ENCODE measurements at regions not wholly inside any gene's neighbourhood (a gene's known extent, or its start where the extent isn't known, plus 50 kb on each side); places are given as distances from the start of the nearest gene placed in this dataset.

DNA sequence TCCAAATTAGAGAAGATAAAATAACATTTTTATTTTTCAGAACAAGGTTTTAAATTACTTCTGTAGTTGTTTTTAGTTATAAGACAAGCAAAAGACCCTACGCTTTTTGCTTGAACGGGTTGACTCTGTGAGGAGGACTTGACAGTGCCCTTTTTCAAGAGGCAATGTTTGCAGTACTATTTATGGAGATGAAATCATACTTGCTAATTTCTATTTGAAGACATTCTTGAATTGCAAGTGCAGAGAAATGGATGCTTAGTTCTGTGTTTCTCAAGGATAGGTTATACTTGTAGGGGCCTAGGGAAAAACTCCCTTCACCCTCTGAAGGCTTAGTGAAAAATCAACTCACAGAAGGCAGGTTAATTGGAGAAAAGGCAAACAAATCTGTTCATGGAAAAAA lies 1229.5 kb downstream of the REEP3 start:
- no peak for DNase-seq
- Histone ChIP-seq H3K36me3 (no peaks in the 10 kb centered on the region), H3K27me3 (no peaks in the 10 kb centered on the region), H3K27ac (no peak overlapping the region), H3K4me3 (no peak overlapping the region), H3K9me3 (no peaks in the 10 kb centered on the region), H3K4me1 (ENCODE audit: insufficient read depth) (no peaks in the 10 kb centered on the region)
- TF ChIP-seq POLR2A (IDR thresholded peaks at IDR 0.05) = no peak
- TF ChIP-seq, protein P1, sequence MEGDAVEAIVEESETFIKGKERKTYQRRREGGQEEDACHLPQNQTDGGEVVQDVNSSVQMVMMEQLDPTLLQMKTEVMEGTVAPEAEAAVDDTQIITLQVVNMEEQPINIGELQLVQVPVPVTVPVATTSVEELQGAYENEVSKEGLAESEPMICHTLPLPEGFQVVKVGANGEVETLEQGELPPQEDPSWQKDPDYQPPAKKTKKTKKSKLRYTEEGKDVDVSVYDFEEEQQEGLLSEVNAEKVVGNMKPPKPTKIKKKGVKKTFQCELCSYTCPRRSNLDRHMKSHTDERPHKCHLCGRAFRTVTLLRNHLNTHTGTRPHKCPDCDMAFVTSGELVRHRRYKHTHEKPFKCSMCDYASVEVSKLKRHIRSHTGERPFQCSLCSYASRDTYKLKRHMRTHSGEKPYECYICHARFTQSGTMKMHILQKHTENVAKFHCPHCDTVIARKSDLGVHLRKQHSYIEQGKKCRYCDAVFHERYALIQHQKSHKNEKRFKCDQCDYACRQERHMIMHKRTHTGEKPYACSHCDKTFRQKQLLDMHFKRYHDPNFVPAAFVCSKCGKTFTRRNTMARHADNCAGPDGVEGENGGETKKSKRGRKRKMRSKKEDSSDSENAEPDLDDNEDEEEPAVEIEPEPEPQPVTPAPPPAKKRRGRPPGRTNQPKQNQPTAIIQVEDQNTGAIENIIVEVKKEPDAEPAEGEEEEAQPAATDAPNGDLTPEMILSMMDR (IDR thresholded peaks at IDR 0.05) = no peak
- TF ChIP-seq EP300 (IDR thresholded peaks at IDR 0.05) = no peak
- intact Hi-C loops (cut with DNase I) = no loop called here
- 38 to 71% (median 67%) methylated on average over 2 of the region's 2 CpGs for WGBS, 3 donors

DNA sequence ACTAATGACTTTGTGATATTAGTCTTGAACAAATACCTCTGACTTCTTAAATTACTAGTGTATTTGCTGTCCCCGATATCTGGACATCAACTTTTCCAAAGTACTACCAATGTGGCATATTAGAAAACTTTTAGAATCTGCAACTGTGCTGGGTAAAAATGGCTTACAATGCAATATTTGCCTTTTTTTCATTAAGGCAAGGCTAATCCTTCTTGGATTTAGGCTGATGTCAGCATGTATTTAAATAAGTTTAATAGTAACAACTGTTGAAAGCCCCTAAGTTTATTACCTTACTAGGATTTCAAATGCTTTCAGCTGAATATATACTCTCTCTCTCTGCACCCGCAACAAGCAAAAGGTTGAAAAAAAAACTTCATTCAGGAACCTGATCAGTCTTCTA lies 1232.3 kb downstream of the REEP3 start:
- H3K9me3 ChIP-seq = no peaks in the 10 kb centered on the region
- no peak overlapping the region for H3K27ac ChIP-seq
- no peaks in the 10 kb centered on the region for H3K27me3 ChIP-seq
- TF ChIP-seq, protein P1 (IDR thresholded peaks at IDR 0.05) = no peak
- TF ChIP-seq EP300 (IDR thresholded peaks at IDR 0.05) (no peak), POLR2A (IDR thresholded peaks at IDR 0.05) (no peak)
- no peaks in the 10 kb centered on the region for H3K36me3 ChIP-seq
- no peak for DNase-seq
- no peak overlapping the region for H3K4me3 ChIP-seq
- WGBS, 3 donors = 93 to 96% (median 95%) methylated on average over 2 of the region's 2 CpGs
- no peaks in the 10 kb centered on the region for H3K4me1 ChIP-seq (ENCODE audit: insufficient read depth)
- intact Hi-C loops (cut with DNase I) = no loop called here

DNA sequence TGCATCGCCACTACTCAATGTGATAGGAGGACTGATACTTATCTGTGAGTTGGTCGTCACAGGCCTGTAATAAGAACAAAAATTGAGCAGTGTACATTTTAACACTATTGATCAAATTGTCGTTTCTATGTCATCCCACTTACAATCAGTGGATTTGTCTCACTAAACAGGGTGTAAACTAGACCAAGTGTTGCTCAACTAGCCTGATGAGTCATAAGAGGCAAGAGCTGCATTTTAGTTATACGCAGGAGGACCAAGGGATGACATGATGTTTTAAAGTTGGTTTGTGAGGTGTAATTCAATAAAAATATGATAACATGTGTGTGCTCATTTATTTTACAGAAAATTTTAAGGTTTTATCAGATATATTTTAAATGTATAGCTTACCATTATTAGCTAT lies 1239.2 kb downstream of the REEP3 start:
- Histone ChIP-seq H3K27ac (no peak overlapping the region), H3K9me3 (no peaks in the 10 kb centered on the region), H3K4me1 (ENCODE audit: insufficient read depth) (no peaks in the 10 kb centered on the region), H3K4me3 (no peak overlapping the region), H3K27me3 (no peaks in the 10 kb centered on the region), H3K36me3 (no peaks in the 10 kb centered on the region)
- intact Hi-C loops (cut with DNase I) = no loop called here
- no peak for DNase-seq
- 87 to 91% (median 88%) methylated on average over 4 of the region's 4 CpGs for WGBS, 3 donors
- TF ChIP-seq POLR2A (IDR thresholded peaks at IDR 0.05) (no peak), EP300 (IDR thresholded peaks at IDR 0.05) (no peak)
- TF ChIP-seq, protein P1 (IDR thresholded peaks at IDR 0.05) = no peak

DNA sequence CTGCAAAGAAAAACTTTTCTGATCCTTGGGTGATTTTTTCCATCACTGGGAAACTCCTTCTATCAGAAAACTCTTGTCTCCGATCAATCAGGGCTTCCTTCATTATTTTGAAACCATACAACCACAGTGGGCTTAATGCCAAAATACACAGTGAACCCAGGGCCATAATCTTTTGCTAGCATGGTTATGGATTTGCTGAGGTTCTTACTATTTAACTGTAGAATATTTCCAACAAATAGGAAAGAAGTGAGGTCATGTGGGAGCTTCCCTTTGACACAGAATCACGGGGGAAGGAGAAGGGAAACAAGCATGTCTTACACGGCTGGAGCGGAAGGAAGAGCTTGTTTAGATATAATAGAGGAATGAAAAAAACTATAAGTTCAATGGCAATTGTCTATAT lies 1241.7 kb downstream of the REEP3 start:
- no peaks in the 10 kb centered on the region for H3K4me1 ChIP-seq (ENCODE audit: insufficient read depth)
- 55 to 60% (median 57%) methylated on average over 4 of the region's 4 CpGs for WGBS, 3 donors
- intact Hi-C loops (cut with DNase I) = no loop called here
- H3K9me3 ChIP-seq = no peaks in the 10 kb centered on the region
- H3K36me3 ChIP-seq = no peaks in the 10 kb centered on the region
- TF ChIP-seq, protein P1 (IDR thresholded peaks at IDR 0.05) = no peak
- TF ChIP-seq EP300 (IDR thresholded peaks at IDR 0.05) (no peak), POLR2A (IDR thresholded peaks at IDR 0.05) (no peak)
- H3K27ac ChIP-seq = no peak overlapping the region
- H3K4me3 ChIP-seq = no peak overlapping the region
- no peaks in the 10 kb centered on the region for H3K27me3 ChIP-seq
- no peak for DNase-seq

DNA sequence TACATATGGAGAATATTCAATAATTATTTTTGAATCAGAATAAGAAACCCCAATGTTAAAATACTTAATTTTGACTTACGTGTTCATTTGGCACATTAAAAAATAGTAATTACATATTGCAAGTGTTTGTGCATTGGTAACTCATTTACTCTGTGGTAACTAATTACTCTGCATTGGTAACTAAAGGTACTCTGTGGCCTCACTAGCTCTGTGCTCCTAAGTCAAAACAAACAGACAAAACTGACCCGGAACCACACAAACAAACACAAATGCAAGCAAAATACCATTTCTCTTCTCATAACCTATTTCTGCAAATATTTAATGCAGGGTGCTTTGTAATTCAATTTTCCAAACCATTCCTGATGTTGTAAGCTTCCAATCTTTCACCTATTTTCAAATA lies 1244.3 kb downstream of the REEP3 start:
- WGBS, 3 donors = 56 to 76% (median 65%) methylated on average over 2 of the region's 2 CpGs
- Histone ChIP-seq H3K36me3 (no peaks in the 10 kb centered on the region), H3K4me1 (ENCODE audit: insufficient read depth) (no peaks in the 10 kb centered on the region), H3K9me3 (no peaks in the 10 kb centered on the region), H3K27ac (no peak overlapping the region), H3K27me3 (no peaks in the 10 kb centered on the region), H3K4me3 (no peak overlapping the region)
- intact Hi-C loops (cut with DNase I) = no loop called here
- DNase-seq = no peak
- TF ChIP-seq, protein P1 (IDR thresholded peaks at IDR 0.05) = no peak
- TF ChIP-seq POLR2A (IDR thresholded peaks at IDR 0.05) (no peak), EP300 (IDR thresholded peaks at IDR 0.05) (no peak)
